ENCODE measurements at regions not wholly inside any gene's neighbourhood (a gene's known extent, or its start where the extent isn't known, plus 50 kb on each side); places are given as distances from the start of the nearest gene placed in this dataset.
"Not testable (repeated sequence)": the region's sequence is repeated elsewhere in the genome, so short reads cannot be mapped to it uniquely, and the experiment has no call there.

DNA sequence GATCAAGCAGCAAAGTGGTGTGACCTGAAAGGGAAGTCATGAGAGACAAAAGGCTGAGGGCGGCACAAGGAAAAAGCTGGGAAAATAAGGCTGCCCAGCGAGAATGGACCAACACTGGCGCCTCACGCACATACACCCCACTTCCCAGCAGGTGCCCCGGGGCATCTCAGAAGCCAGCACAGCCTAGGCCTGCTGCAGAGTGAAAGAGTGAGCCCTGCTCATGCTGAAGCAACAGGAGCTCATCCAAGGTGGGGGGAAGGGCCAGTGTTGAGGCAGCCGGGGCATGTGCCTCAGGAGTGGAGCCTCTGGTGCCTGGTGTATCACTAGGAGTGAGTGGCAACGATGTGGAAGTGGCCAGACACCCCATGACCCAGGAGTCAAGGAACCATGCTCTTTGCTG is 158.8 kb downstream of the SPATA31A6 start:
- TF ChIP-seq, protein P1, sequence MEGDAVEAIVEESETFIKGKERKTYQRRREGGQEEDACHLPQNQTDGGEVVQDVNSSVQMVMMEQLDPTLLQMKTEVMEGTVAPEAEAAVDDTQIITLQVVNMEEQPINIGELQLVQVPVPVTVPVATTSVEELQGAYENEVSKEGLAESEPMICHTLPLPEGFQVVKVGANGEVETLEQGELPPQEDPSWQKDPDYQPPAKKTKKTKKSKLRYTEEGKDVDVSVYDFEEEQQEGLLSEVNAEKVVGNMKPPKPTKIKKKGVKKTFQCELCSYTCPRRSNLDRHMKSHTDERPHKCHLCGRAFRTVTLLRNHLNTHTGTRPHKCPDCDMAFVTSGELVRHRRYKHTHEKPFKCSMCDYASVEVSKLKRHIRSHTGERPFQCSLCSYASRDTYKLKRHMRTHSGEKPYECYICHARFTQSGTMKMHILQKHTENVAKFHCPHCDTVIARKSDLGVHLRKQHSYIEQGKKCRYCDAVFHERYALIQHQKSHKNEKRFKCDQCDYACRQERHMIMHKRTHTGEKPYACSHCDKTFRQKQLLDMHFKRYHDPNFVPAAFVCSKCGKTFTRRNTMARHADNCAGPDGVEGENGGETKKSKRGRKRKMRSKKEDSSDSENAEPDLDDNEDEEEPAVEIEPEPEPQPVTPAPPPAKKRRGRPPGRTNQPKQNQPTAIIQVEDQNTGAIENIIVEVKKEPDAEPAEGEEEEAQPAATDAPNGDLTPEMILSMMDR (conservative IDR thresholded peaks at IDR 0.05; ENCODE audit: low read length) = not testable (repeated sequence)
- not testable (repeated sequence) for TF ChIP-seq EZH2phosphoT487 (IDR thresholded peaks at IDR 0.05; ENCODE audit: borderline replicate concordance, low read depth, low read length)

Measured in OCI-LY7 (cell line).